DOHH2 (cell line): ENCODE measurements at regions not wholly inside any gene's neighbourhood (a gene's known extent, or its start where the extent isn't known, plus 50 kb on each side); places are given as distances from the start of the nearest gene placed in this dataset.

Experiments used
- EZH2phosphoT487 ChIP-seq: fragments of 200-600 bp; sonication (generic); IDR thresholded peaks from 2 replicates; pipeline ENCODE4 v1.6.1; 2017; ENCODE audit warnings: borderline replicate concordance, mild to moderate bottlenecking, antibody characterized with exemption, low read length, moderate library complexity, mixed read lengths
- TF ChIP-seq, protein P1 (sequence below): fragments of 200-600 bp; sonication (generic); IDR thresholded peaks from one replicate; pipeline ENCODE4 v1.5.1; 2014; ENCODE audit warnings: antibody characterized with exemption, mild to moderate bottlenecking, low read depth, low read length; ENCODE audit not compliant: poor library complexity, severe bottlenecking

DNA sequence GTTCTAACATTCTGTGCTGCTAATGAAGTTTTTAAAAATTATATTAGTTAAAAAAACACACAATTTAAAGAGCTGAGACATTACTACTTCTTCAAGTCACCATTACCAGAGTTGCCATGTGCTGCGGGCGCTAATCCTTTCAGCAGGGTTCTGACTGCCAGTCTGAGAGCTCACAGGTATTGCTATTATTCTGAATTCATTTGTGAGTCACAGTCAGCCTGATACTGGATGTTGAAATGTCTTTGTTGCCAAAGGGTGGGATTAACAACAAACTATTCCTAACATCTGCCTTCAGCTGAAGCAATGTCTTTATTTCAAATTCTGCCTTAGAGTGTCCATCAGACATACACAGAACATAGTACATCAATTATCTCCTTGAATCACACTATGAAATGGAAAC, 197.1 kb upstream of the FGF13 start:
- TF ChIP-seq, protein P1, sequence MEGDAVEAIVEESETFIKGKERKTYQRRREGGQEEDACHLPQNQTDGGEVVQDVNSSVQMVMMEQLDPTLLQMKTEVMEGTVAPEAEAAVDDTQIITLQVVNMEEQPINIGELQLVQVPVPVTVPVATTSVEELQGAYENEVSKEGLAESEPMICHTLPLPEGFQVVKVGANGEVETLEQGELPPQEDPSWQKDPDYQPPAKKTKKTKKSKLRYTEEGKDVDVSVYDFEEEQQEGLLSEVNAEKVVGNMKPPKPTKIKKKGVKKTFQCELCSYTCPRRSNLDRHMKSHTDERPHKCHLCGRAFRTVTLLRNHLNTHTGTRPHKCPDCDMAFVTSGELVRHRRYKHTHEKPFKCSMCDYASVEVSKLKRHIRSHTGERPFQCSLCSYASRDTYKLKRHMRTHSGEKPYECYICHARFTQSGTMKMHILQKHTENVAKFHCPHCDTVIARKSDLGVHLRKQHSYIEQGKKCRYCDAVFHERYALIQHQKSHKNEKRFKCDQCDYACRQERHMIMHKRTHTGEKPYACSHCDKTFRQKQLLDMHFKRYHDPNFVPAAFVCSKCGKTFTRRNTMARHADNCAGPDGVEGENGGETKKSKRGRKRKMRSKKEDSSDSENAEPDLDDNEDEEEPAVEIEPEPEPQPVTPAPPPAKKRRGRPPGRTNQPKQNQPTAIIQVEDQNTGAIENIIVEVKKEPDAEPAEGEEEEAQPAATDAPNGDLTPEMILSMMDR = no peak
- no peak for TF ChIP-seq EZH2phosphoT487
